Esophagus squamous epithelium (tissue), 5 donors: ENCODE measurements at regions not wholly inside any gene's neighbourhood (a gene's known extent, or its start where the extent isn't known, plus 50 kb on each side); places are given as distances from the start of the nearest gene placed in this dataset.

Experiments
- DNase-seq: peaks from one replicate; lab custom pipeline; 2025; lab: John Stamatoyannopoulos, UW
- H3K27ac ChIP-seq, 4 donors: fragments of 200-600 bp; sonication (generic); one replicate each; pipeline ENCODE4 v1.5.1; 2016 to 2019; ENCODE audit warnings: mild to moderate bottlenecking in 1 of 4
- H3K27me3 ChIP-seq, 4 donors: fragments of 200-600 bp; sonication (generic); 1 replicate in 3 of 4; 2 replicates in 1 of 4; pipeline versions ENCODE4 v1.5.1 to v1.6.0; 2017 to 2021; ENCODE audit warnings: antibody characterized with exemption in 1 of 4
- H3K36me3 ChIP-seq, 3 donors: fragments of 200-600 bp; sonication (generic); one replicate each; pipeline ENCODE4 v1.5.1; 2016 to 2019
- H3K4me1 ChIP-seq, 3 donors: fragments of 200-600 bp; sonication (generic); one replicate each; pipeline ENCODE4 v1.5.1; 2017 to 2019
- H3K4me3 ChIP-seq, 4 donors: fragments of 200-600 bp; sonication (generic); 1 replicate in 3 of 4; 2 replicates in 1 of 4; pipeline ENCODE4 v1.5.1; 2016 to 2019; ENCODE audit warnings: mild to moderate bottlenecking in 2 of 4, moderate library complexity in 1 of 4
- H3K9me3 ChIP-seq, 3 donors: fragments of 200-600 bp; sonication (generic); one replicate each; pipeline ENCODE4 v1.5.1; 2016 to 2019
- POLR2A ChIP-seq, 4 donors: fragments of 450-650 bp; IDR thresholded peaks; one replicate each; pipeline ENCODE4 v1.6.1; 2017; ENCODE audit warnings: antibody characterized with exemption in 4 of 4, mild to moderate bottlenecking in 4 of 4, moderate library complexity in 3 of 4
- WGBS, 2 donors: methylation state at CpG; one replicate each; pipeline ENCODE4 v1.1.5; 2018; 5-methylcytosine and 5-hydroxymethylcytosine counted together
- intact Hi-C: fragments of 100-400 bp; cut with DNase I; formaldehyde crosslinking; loops from one replicate; pipeline ENCODE4 v1.15.0; 2022
- TF ChIP-seq, protein P1 (sequence below), 6 experiments: fragments of 450-650 bp in 4 of 6; fragments of 200-600 bp in 2 of 6; sonication (generic) in 2 of 6; IDR thresholded peaks; one replicate each; pipeline ENCODE4 v1.5.1; 2016 to 2019; ENCODE audit warnings: antibody characterized with exemption in 6 of 6, mild to moderate bottlenecking in 4 of 6, moderate library complexity in 4 of 6
- donor health status: DM: yes; HTN: yes; CAD: no.

GRCh38 chr9:79378107-79378506 is 193.7 kb upstream of the TLE4 start:
- intact Hi-C loops = no loop called here
- Histone ChIP-seq H3K4me3 (no peak overlapping the region), H3K36me3 (no peaks in the 10 kb centered on the region), H3K27me3 (no peaks in the 10 kb centered on the region), H3K9me3 (no peaks in the 10 kb centered on the region), H3K4me1 (peaks cover 0 to 12% (median 6%) of the 10 kb centered on the region in 3 donors), H3K27ac (no peak overlapping the region)
- 71 to 78% methylated on average over 2 of the region's 2 CpGs for WGBS, 2 donors
- DNase-seq = no peak
- no peak for TF ChIP-seq POLR2A (IDR thresholded peaks at IDR 0.05)
- TF ChIP-seq, protein P1, sequence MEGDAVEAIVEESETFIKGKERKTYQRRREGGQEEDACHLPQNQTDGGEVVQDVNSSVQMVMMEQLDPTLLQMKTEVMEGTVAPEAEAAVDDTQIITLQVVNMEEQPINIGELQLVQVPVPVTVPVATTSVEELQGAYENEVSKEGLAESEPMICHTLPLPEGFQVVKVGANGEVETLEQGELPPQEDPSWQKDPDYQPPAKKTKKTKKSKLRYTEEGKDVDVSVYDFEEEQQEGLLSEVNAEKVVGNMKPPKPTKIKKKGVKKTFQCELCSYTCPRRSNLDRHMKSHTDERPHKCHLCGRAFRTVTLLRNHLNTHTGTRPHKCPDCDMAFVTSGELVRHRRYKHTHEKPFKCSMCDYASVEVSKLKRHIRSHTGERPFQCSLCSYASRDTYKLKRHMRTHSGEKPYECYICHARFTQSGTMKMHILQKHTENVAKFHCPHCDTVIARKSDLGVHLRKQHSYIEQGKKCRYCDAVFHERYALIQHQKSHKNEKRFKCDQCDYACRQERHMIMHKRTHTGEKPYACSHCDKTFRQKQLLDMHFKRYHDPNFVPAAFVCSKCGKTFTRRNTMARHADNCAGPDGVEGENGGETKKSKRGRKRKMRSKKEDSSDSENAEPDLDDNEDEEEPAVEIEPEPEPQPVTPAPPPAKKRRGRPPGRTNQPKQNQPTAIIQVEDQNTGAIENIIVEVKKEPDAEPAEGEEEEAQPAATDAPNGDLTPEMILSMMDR (IDR thresholded peaks at IDR 0.05) = no peak

- Histone ChIP-seq H3K9me3 (no peaks in the 10 kb centered on the region), H3K4me1 (peaks cover 0 to 13% (median 6%) of the 10 kb centered on the region in 3 donors), H3K4me3 (no peak overlapping the region), H3K27ac (no peak overlapping the region), H3K27me3 (no peaks in the 10 kb centered on the region), H3K36me3 (no peaks in the 10 kb centered on the region)
- DNase-seq = no peak
- intact Hi-C loops = no loop called here
- no peak for TF ChIP-seq POLR2A (IDR thresholded peaks at IDR 0.05)
- TF ChIP-seq, protein P1 (IDR thresholded peaks at IDR 0.05) = no peak
These were observed 189.7 kb upstream of the TLE4 start for GRCh38 chr9:79382044-79382443.

GRCh38 chr9:79382458-79382857 is 189.3 kb upstream of the TLE4 start:
- Histone ChIP-seq H3K36me3 (no peaks in the 10 kb centered on the region), H3K27ac (no peak overlapping the region), H3K27me3 (no peaks in the 10 kb centered on the region), H3K4me1 (peaks cover 0 to 13% (median 6%) of the 10 kb centered on the region in 3 donors), H3K9me3 (no peaks in the 10 kb centered on the region), H3K4me3 (no peak overlapping the region)
- DNase-seq = no peak
- intact Hi-C loops = no loop called here
- TF ChIP-seq, protein P1 (IDR thresholded peaks at IDR 0.05) = no peak
- no peak for TF ChIP-seq POLR2A (IDR thresholded peaks at IDR 0.05)
- 32 to 33% methylated on average over 2 of the region's 2 CpGs for WGBS, 2 donors

- peaks cover 0 to 13% (median 6%) of the 10 kb centered on the region in 3 donors for H3K4me1 ChIP-seq
- no peak overlapping the region for H3K4me3 ChIP-seq
- no peaks in the 10 kb centered on the region for H3K9me3 ChIP-seq
- intact Hi-C loops = no loop called here
- H3K27me3 ChIP-seq = no peaks in the 10 kb centered on the region
- DNase-seq = no peak
- no peak overlapping the region for H3K27ac ChIP-seq
- no peak for TF ChIP-seq POLR2A (IDR thresholded peaks at IDR 0.05)
- TF ChIP-seq, protein P1 (IDR thresholded peaks at IDR 0.05) = no peak
- H3K36me3 ChIP-seq = no peaks in the 10 kb centered on the region
These were observed 188.7 kb upstream of the TLE4 start for GRCh38 chr9:79383096-79383495.

DNA sequence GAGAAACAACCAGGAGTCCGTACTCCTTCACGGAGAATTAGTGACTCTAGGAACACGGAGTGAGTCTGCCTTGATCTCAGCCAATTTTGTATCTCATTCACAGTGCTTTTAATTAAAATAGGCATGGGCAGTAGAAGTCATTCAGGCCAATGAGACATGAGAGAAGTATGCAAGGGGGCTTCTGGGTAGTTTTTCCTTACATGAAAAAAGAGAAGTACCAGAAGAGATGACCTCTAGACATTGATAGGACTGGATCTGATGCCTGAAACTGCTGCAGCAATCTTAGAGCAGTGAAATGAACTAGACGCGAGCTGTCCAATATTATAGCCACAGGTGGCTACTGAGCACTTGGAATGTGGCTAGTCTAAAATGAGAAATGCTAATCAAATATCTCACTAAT is 187.7 kb upstream of the TLE4 start:
- Histone ChIP-seq H3K9me3 (no peaks in the 10 kb centered on the region), H3K4me3 (no peak overlapping the region), H3K27ac (no peak overlapping the region), H3K27me3 (no peaks in the 10 kb centered on the region), H3K4me1 (peaks cover 0 to 13% (median 6%) of the 10 kb centered on the region in 3 donors), H3K36me3 (no peaks in the 10 kb centered on the region)
- intact Hi-C loops = no loop called here
- TF ChIP-seq POLR2A (IDR thresholded peaks at IDR 0.05) = no peak
- TF ChIP-seq, protein P1 (IDR thresholded peaks at IDR 0.05) = no peak
- 89 to 92% methylated on average over 5 of the region's 5 CpGs for WGBS, 2 donors
- DNase-seq = no peak
